HG03175 (cell line): ENCODE measurements at regions not wholly inside any gene's neighbourhood (a gene's known extent, or its start where the extent isn't known, plus 50 kb on each side); places are given as distances from the start of the nearest gene placed in this dataset.
A peak's percentile ranks its signal among the peaks of the same experiment; 100 is the strongest.
"Not testable (repeated sequence)": the region's sequence is repeated elsewhere in the genome, so short reads cannot be mapped to it uniquely, and the experiment has no call there.

Source experiments
- ATAC-seq: cut with Tn5 transposase; IDR thresholded peaks from one replicate; pipeline ENCODE4 v1.9.1; 2021; ENCODE audit warnings: mild to moderate bottlenecking, moderate library complexity; ENCODE audit not compliant: unreplicated experiment

GRCh38 chr12:85424581-85425348, 144.7 kb downstream of the ALX1 start:
- peak; percentile 91 for ATAC-seq

- ATAC-seq, result no peak
Measured at GRCh38 chr12:85425349-85425612, 145.3 kb downstream of the ALX1 start.

- no peak for ATAC-seq
Measured at GRCh38 chr12:85425926-85426325, 145.9 kb downstream of the ALX1 start.

GRCh38 chr12:85433148-85433547, 153.1 kb downstream of the ALX1 start:
- not testable (repeated sequence) for ATAC-seq

GRCh38 chr12:85440271-85440670, 160.3 kb downstream of the ALX1 start:
- no peak for ATAC-seq

GRCh38 chr12:85441025-85441424, 161.0 kb downstream of the ALX1 start:
- ATAC-seq, result no peak

- ATAC-seq, result no peak
Measured at GRCh38 chr12:85441741-85442140, 161.7 kb downstream of the ALX1 start.

GRCh38 chr12:85445060-85445938, 165.3 kb downstream of the ALX1 start:
- no peak for ATAC-seq

- ATAC-seq, result no peak
Measured at GRCh38 chr12:85448031-85448430, 168.0 kb downstream of the ALX1 start.

GRCh38 chr12:85448548-85449139, 168.6 kb downstream of the ALX1 start:
- peak; percentile 65 for ATAC-seq

GRCh38 chr12:85457016-85457415, 177.0 kb downstream of the ALX1 start:
- no peak for ATAC-seq

- ATAC-seq, result no peak
Measured at GRCh38 chr12:85461127-85461526, 181.1 kb downstream of the ALX1 start.

GRCh38 chr12:85462888-85463287, 182.9 kb downstream of the ALX1 start:
- no peak for ATAC-seq

- no peak for ATAC-seq
Measured at GRCh38 chr12:85466890-85467289, 186.9 kb downstream of the ALX1 start.

- peak; percentile 94 for ATAC-seq
Measured at GRCh38 chr12:85468356-85469157, 188.5 kb downstream of the ALX1 start.

- ATAC-seq, result not testable (repeated sequence)
Measured at GRCh38 chr12:85469158-85470086, 189.4 kb downstream of the ALX1 start.

GRCh38 chr12:85475277-85475676, 195.3 kb downstream of the ALX1 start:
- ATAC-seq, result not testable (repeated sequence)

- ATAC-seq, result no peak
Measured at GRCh38 chr12:85476756-85477155, 196.7 kb downstream of the ALX1 start.

- peak; percentile 75 for ATAC-seq
Measured at GRCh38 chr12:85484387-85484786, 204.4 kb downstream of the ALX1 start.

- no peak for ATAC-seq
Measured at GRCh38 chr12:85489194-85489593, 209.2 kb downstream of the ALX1 start.
